Mammary epithelial cell (primary cell): ENCODE measurements at regions not wholly inside any gene's neighbourhood (a gene's known extent, or its start where the extent isn't known, plus 50 kb on each side); places are given as distances from the start of the nearest gene placed in this dataset.

Experiments used
- CTCF ChIP-seq, 2 donors: IDR thresholded peaks in 1 of 2; conservative IDR thresholded peaks in 1 of 2; 2 replicates each; pipeline ENCODE4 v1.5.1; 2011 to 2012; ENCODE audit warnings: inconsistent platforms in 2 of 2, low read length in 2 of 2, mild to moderate bottlenecking in 2 of 2, control low read depth in 1 of 2, low read depth in 1 of 2; ENCODE audit not compliant: insufficient read depth in 1 of 2; ENCODE audit errors: extremely low read depth in 1 of 2
- EZH2 ChIP-seq: IDR thresholded peaks from 2 replicates; pipeline ENCODE4 v1.6.1; 2012; ENCODE audit warnings: low read length, inconsistent platforms, borderline replicate concordance

- TF ChIP-seq EZH2 (no peak), CTCF (conservative IDR thresholded peaks at IDR 0.05 in 1 of 2, IDR thresholded peaks at IDR 0.05 in 1 of 2; ENCODE audit: extremely low read depth in 1 of 2, insufficient read depth in 1 of 2, low read depth in 1 of 2, low read length in 2 of 2) (no peak)
Measured at GRCh38 chr2:380221-380620, 92.3 kb upstream of the ALKAL2 start.
